Stimulated activated CD4-positive, alpha-beta T cell treated with anti-CD3 and anti-CD28 coated beads, Interleukin-12 subunit alpha, Interleukin-12 subunit beta, amount 100 ng/mL, for 24 hours (primary cell): ENCODE measurements at regions not wholly inside any gene's neighbourhood (a gene's known extent, or its start where the extent isn't known, plus 50 kb on each side); places are given as distances from the start of the nearest gene placed in this dataset.
"Not testable (repeated sequence)": the region's sequence is repeated elsewhere in the genome, so short reads cannot be mapped to it uniquely, and the experiment has no call there.

ENCODE experiments used
- DNase-seq, 2 experiments: peaks; one replicate each; pipeline ENCODE4 v3.0.0-alpha.2; 2020; ENCODE audit warnings: low read depth in 2 of 2

DNA sequence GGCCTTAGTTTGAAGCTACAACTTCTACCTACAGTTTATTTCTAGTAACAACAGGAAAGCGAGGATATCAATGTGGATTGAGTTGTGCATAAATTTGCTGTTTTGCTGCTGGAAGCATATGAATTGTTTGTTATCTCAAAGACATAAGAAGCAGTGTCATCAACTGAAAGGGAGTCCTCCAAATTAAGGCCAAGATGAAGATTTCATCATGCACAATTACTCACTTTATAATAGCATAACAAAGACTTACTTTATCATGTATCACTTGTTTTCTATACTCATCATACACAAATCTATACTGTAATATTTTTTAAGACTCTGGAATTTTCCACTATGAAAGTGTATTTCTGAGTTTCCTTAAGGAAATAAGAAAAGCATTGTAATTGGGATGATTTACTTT, 136.1 kb upstream of the FANCL start:
- DNase-seq: no peak

GRCh38 chr2:58376592-58376991, 135.5 kb upstream of the FANCL start:
- DNase-seq: no peak

DNA sequence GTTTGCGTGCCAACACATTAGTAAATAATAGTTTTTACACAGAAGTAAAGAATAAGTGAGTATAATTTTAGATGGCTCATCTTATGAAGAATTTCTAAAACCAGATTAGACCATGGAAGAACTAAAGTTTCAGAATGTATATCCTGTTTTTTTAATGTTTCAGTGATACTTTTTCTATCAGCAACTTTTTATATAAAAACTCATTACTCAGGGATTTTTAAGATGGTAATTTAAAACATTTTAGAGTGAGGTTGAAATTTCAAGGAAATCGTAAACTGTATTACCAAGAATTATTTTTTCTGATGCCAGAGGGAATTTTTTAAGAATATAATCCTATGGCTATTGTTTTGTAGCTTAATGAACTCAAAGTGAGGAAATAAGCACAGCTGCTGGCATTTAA, 128.5 kb upstream of the FANCL start:
- DNase-seq: no peak

- DNase-seq: no peak
Measured at GRCh38 chr2:58364098-58364497, 123.0 kb upstream of the FANCL start.

DNA sequence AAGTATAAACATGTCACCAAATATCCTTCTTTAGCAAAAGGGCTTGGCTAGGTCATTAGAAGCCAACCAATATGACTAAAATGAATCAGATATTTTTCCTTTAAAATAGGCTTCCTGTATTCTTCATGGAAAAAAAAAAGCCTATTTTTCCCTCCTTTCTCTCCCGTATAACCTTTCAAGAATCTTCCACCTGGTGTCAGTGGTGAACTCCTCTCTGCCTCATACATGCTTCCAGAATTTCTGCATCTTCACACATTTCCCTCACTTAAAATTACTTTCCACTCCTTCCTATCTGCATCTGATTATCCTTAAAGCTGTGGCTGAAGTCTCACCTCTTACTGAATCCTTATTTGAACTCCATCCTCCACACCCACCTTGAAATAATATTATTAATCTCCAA, 116.9 kb upstream of the FANCL start:
- no peak for DNase-seq

DNA sequence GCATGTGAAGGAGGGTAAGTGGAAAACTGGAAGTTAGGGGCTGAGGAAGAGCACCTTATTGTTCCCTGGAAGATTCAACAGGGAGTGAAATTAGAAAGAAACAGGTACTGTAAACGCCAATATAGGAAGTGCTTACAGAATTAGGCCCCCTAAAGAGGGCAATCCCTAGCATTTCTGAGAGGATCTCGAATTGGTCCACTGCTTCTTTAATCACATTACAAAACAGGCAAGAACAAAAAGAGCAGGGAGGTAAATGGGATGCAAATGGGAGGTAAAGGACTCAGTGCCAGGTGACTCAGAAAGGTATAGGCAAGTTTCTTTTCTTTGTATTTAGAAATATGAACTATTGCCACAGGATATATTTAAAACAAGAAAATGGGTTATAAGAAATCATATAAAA, 116.4 kb upstream of the FANCL start:
- no peak for DNase-seq

DNA sequence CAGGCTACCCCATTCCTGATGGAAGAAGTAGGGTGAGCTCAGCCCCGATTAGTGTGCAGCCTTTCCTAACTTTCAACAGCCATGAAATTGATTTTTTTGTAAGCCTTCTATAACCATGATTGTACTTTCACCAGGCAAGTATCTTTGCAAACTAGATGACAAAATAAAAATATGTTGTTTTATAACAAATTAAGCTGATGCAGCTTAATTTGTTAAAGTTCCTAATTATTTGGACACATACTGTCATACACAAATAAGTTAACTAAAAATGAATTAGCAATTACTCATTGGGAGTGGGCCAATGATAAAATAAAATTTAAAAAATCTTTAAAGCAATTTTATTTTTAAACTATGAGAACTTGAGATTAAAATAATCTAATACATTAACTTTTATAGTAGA, 113.1 kb upstream of the FANCL start:
- no peak for DNase-seq

GRCh38 chr2:58350484-58350883, 109.4 kb upstream of the FANCL start:
- DNase-seq: no peak

- DNase-seq: no peak
Measured at GRCh38 chr2:58347810-58348209, 106.7 kb upstream of the FANCL start.

DNA sequence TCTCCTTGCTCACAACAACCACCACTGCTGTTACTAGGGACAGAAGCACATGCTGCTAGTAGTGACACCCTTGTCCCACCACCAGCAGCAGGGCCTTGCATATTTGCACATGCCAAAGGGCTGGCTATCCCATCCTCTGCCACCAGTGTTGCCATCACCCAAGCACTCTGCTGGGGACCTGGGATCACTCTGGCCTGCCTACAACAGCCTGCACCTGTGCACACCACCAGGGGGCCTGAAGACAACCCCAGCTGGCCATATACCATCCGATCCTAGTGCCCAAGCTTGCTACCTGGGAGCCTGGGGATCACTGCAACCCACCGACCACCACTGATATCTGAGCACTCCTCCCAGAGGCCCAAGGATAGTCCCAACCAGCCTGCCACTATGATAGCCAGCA, 99.9 kb upstream of the FANCL start:
- DNase-seq: no peak

DNA sequence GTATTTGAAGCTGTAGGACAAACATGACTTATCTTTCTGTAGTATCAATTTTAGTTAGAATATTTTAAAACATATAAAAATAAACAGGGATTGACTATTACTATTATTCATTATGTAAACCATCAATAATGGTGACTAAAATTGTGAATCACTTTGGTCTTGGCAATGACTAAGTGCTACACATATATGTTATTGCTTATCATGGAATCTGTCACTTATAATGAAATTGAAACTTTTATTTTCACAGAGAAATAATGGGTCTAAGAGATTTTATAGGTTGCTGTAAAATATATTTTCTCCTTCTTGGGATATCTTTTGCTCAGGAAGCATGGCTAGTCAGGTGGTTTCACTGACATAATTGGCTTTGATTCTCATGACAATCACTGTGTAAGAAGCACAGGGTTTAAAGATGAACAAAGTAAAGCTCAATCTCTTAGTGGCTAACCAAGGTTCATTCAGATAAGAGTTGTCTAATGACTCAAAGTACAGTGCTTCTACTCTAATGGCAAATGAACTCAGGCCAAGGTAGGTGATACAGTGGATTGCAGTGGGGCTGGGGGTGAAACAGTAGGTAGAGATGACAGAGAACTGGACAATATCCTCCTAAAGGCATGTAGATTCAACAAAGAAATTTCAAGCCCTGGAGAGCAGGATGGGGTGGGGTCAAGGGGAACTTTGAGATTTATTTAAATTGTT, 98.6 kb upstream of the FANCL start:
- no peak for DNase-seq

GRCh38 chr2:58336416-58336815, 95.3 kb upstream of the FANCL start:
- no peak for DNase-seq

GRCh38 chr2:58334414-58334813, 93.3 kb upstream of the FANCL start:
- DNase-seq: no peak

- DNase-seq: not testable (repeated sequence)
Measured at GRCh38 chr2:58325296-58325895, 84.3 kb upstream of the FANCL start.

- DNase-seq: no peak
Measured at GRCh38 chr2:58319481-58319880, 78.4 kb upstream of the FANCL start.

DNA sequence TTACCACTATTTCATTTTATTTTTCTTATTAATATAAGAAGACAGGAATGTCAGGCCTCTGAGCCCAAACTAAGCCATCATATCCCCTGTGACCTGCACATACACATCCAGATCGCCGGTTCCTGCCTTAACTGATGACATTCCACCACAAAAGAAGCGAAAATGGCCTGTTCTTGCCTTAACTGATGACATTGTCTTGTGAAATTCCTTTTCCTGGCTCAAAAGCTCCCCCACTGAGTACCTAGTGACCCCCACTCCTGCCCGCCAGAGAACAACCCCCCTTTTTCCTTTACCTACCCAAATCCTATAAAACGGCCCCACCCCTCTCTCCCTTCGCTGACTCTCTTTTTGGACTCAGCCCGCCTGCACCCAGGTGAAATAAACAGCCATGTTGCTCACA, 77.8 kb upstream of the FANCL start:
- DNase-seq: not testable (repeated sequence)

DNA sequence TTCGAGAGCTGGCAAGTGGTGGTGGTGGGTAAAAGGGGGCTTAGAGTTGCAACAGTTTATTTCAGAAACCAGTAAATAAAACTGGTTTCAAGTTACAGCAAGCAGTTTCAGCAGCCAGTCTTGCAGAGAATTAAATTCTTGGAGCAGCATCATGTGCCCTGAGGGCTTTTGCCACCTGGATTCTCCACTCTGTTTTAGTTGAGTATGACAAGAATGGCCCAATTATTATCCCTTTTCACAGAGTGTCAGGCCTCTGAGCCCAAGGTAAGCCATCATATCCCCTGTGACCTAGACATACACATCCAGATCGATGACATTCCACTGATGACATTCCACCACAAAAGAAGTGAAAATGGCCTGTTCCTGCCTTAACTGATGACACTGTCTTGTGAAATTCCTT, 72.8 kb upstream of the FANCL start:
- no peak for DNase-seq

GRCh38 chr2:58308435-58308834, 67.3 kb upstream of the FANCL start:
- no peak for DNase-seq

GRCh38 chr2:58304843-58305242, 63.7 kb upstream of the FANCL start:
- no peak for DNase-seq

DNA sequence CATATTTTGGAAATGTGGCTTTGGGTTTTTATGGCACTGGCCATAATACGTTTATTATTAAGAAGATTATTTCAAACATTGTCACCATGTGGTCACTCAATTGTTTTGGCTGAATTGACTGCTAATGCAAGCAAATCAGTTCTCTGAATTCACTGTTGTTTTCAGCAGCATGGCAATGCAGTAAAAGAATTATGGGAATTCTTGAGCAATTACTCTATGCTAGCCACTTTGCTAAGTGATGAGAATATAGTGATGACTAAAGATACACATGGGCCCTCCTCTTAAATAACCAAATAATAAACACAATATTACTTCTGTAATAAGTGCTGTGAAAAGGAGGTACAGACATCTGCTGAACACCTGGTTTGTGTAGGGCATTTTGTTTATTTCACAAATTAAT, 58.0 kb upstream of the FANCL start:
- DNase-seq: no peak

GRCh38 chr2:58293056-58293455, 51.9 kb upstream of the FANCL start:
- no peak for DNase-seq

- no peak for DNase-seq
Measured at GRCh38 chr2:58291726-58292438, 50.8 kb upstream of the FANCL start.
